Ovary (tissue), 7 donors: ENCODE measurements at regions not wholly inside any gene's neighbourhood (a gene's known extent, or its start where the extent isn't known, plus 50 kb on each side); places are given as distances from the start of the nearest gene placed in this dataset.

Source experiments
- DNase-seq, 5 donors: peaks; one replicate each; pipeline ENCODE4 v3.0.0-alpha.2; 2019 to 2020
- H3K27ac ChIP-seq, 2 donors: fragments of 200-600 bp; one replicate each; pipeline versions ENCODE4 v1.5.1 to v1.8.0; 2019 to 2022
- H3K27me3 ChIP-seq: fragments of 200-600 bp; one replicate; pipeline ENCODE4 v1.8.0; 2022
- H3K36me3 ChIP-seq: fragments of 200-600 bp; sonication (generic); one replicate; pipeline ENCODE4 v1.5.1; 2019
- H3K4me1 ChIP-seq: one replicate; pipeline ENCODE4 v1.8.1; 2013; ENCODE audit warnings: mild to moderate bottlenecking, moderate library complexity; ENCODE audit not compliant: insufficient read depth
- H3K4me3 ChIP-seq: fragments of 200-600 bp; sonication (generic); one replicate; pipeline ENCODE4 v1.5.1; 2017
- H3K9me3 ChIP-seq, 2 donors: fragments of 200-600 bp in 1 of 2; sonication (generic) in 1 of 2; one replicate each; pipeline versions ENCODE4 v1.5.1 to v1.8.1; 2013 to 2019; ENCODE audit warnings: mild to moderate bottlenecking in 1 of 2, moderate library complexity in 1 of 2
- EP300 ChIP-seq: sonication (generic); formaldehyde crosslinking; IDR thresholded peaks from one replicate; pipeline ENCODE4 v1.6.1; 2017; ENCODE audit warnings: antibody characterized with exemption
- POLR2A ChIP-seq: fragments of 450-650 bp; IDR thresholded peaks from one replicate; pipeline ENCODE4 v1.6.1; 2017; ENCODE audit warnings: antibody characterized with exemption, mild to moderate bottlenecking, moderate library complexity
- WGBS, 3 donors: extraction: QIAGEN DNeasy Blood & Tissue Kit in 1 of 3; methylation state at CpG; one replicate each; pipeline versions ENCODE4 v1.1.5 to v1.1.7; 2013 to 2017; 5-methylcytosine and 5-hydroxymethylcytosine counted together
- intact Hi-C, 4 donors: fragments of 100-400 bp; cut with DNase I; formaldehyde crosslinking; loops; one replicate each; pipeline versions ENCODE4 v1.11.0 to v1.15.1; 2022 to 2023
- TF ChIP-seq, protein P1 (sequence below), 3 donors: fragments of 450-650 bp in 2 of 3; fragments of 200-600 bp in 1 of 3; IDR thresholded peaks; one replicate each; pipeline versions ENCODE4 v1.5.1 to v1.8.0; 2016 to 2022; ENCODE audit warnings: antibody characterized with exemption in 3 of 3, mild to moderate bottlenecking in 1 of 3
- donor health status: DM: no; HTN: no; CAD: no; lungs with moderate emphysema.
- donor health status: DM: no; HTN: no; CAD: no.
- donor health status: Bipolar disorder and iron deficiency.
- donor health status: DM: no; HTN: no; CAD: no.
- donor health status: DM: yes; HTN: yes; CAD: no.

DNA sequence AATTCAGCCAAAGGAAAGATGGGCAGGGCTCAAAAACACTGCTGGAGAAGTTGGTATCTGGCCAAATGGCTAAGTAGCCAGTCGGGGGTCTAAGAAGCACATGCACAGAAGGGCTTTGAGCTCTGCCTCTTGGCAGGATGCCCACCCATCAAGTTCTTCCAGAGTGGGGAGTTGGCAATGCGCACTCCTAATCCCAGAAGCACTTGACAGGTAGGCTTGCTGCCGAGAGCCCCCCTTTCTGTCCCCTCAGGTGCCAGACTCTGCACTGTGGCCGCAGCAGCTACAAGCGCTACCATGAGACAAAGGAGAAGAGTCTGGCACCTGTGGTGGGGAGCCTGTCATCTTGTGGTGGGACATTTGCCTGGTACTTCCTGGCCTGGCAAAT lies 252.9 kb upstream of the SLC24A2 start:
- no peak for TF ChIP-seq POLR2A
- Histone ChIP-seq H3K27me3 (no peaks in the 10 kb centered on the region), H3K27ac (no peak overlapping the region), H3K4me1 (no peaks in the 10 kb centered on the region), H3K4me3 (no peak overlapping the region), H3K36me3 (no peaks in the 10 kb centered on the region), H3K9me3 (no peaks in the 10 kb centered on the region)
- DNase-seq = no peak
- intact Hi-C loops = no loop called here
- WGBS, 3 donors = 76 to 82% (median 79%) methylated on average over 5 of the region's 5 CpGs

DNA sequence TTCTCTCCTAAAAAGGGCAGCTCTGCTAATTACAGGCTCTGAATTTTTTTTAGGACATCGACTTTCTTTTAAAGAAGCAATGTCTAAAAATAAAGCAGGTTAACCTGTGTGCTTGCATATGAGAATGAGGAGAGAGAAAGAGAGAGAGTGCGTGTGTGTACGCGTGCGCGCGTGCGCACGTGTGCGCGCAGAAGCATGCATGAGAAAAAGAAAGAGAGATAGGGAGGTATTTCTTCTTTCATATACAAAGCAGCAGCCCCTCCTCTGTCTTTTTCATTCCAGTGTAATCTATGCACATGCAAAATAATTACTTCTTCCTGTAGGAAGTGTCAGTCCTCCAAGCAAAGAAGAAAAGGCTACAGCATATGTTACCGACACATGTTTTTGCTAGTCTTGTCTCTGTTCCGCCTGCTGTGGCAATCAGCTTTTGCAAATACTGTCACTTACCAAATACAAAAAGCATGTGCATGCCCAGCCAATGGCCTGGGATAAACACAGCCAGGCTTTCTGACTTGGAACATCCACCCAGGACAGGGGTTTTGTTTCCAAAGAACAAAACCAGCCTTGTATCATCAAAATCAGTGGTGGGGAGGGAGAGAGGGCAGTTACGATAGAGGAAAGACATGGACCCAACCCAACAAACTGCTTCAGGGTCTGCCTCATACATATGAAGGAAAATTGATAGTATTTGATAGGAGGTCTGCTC lies 252.3 kb upstream of the SLC24A2 start:
- H3K27me3 ChIP-seq = no peaks in the 10 kb centered on the region
- WGBS, 3 donors = 76 to 87% (median 81%) methylated on average over 14 of the region's 14 CpGs
- intact Hi-C loops = no loop called here

DNA sequence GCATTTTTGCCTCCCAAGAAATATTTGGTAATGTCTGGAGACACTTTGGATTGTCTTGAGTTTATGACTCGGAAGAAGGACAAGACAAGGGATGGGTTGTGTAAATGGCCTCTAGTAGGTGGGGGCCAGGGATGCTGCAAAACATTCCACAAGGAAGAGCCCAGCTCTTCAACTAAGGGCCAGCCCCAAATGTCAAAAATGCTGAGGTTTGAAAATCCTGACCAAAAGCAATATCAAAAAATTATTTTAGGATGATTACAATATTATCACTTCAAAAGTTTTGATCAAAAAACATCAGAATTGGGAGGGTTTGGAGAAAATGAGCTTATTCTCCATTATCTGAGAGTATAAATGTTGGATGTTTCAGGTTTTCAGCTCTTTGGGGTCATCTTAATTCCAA lies 248.9 kb upstream of the SLC24A2 start:
- intact Hi-C loops = no loop called here
- Histone ChIP-seq H3K4me3 (no peak overlapping the region), H3K9me3 (no peaks in the 10 kb centered on the region), H3K36me3 (no peaks in the 10 kb centered on the region), H3K4me1 (no peaks in the 10 kb centered on the region), H3K27me3 (no peaks in the 10 kb centered on the region), H3K27ac (no peak overlapping the region)
- TF ChIP-seq, protein P1, sequence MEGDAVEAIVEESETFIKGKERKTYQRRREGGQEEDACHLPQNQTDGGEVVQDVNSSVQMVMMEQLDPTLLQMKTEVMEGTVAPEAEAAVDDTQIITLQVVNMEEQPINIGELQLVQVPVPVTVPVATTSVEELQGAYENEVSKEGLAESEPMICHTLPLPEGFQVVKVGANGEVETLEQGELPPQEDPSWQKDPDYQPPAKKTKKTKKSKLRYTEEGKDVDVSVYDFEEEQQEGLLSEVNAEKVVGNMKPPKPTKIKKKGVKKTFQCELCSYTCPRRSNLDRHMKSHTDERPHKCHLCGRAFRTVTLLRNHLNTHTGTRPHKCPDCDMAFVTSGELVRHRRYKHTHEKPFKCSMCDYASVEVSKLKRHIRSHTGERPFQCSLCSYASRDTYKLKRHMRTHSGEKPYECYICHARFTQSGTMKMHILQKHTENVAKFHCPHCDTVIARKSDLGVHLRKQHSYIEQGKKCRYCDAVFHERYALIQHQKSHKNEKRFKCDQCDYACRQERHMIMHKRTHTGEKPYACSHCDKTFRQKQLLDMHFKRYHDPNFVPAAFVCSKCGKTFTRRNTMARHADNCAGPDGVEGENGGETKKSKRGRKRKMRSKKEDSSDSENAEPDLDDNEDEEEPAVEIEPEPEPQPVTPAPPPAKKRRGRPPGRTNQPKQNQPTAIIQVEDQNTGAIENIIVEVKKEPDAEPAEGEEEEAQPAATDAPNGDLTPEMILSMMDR (IDR thresholded peaks at IDR 0.05) = no peak
- 93 to 97% (median 95%) methylated on average over 1 of the region's 1 CpG for WGBS, 3 donors
- no peak for DNase-seq

More for the DNA sequence above, 252.3 kb upstream of the SLC24A2 start:
- Histone ChIP-seq H3K4me1 (no peaks in the 10 kb centered on the region), H3K9me3 (no peaks in the 10 kb centered on the region), H3K36me3 (no peaks in the 10 kb centered on the region), H3K27ac (no peak overlapping the region), H3K4me3 (no peak overlapping the region)
- TF ChIP-seq POLR2A = no peak
- no peak for TF ChIP-seq EP300
- TF ChIP-seq, protein P1 (IDR thresholded peaks at IDR 0.05) = no peak
- no peak for DNase-seq

DNA sequence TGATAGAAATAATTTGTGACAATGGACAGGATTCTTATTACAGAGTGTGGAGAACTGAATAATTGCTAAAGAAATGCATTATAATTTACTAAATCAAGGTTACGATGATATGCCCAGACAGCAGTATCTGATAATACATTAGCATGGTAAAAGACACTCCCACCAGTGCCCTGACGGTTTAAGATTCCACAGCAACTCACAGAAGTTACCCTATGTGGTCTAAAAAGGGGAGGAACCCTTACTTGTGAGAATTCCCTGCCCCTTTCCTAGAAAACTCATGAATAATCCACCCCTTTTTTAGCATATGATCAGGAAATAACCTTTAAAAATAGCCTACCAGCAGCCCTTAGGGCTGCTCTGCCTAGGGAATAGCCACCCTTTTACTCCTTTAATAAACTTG lies 244.7 kb upstream of the SLC24A2 start:
- H3K27ac ChIP-seq = no peak overlapping the region

DNA sequence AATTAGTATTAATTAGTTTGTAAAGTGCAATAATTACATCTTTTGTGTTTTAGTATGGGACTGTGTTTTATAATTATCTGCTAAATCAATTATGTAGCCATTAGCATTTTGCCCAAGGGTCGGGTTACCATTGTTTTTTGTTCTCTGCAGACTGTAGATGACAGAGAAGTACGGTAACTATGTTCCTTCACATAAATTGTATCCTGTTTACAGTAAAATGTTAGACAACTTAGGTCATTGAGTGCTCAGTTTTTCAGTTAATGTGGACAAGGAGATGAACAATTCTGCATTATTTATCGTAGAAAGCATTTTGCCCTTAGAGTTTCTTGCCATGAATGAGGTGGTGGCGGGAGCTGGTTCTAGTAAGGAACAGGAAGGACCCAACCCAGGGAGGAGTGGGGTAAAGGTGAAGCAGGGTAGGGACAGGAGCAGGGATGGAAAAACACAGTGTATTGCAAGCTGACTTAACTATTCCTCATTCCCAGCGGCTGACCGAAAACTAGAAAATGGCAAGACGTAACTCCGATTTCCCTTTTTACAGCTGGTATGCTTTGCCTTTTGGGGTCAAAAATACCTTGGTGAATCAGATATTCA lies 243.7 kb upstream of the SLC24A2 start:
- Histone ChIP-seq H3K27ac (no peak overlapping the region), H3K27me3 (no peaks in the 10 kb centered on the region), H3K36me3 (no peaks in the 10 kb centered on the region), H3K4me1 (no peaks in the 10 kb centered on the region), H3K4me3 (no peak overlapping the region), H3K9me3 (no peaks in the 10 kb centered on the region)
- TF ChIP-seq, protein P1 (IDR thresholded peaks at IDR 0.05) = no peak
- TF ChIP-seq EP300 (no peak), POLR2A (no peak)
- intact Hi-C loops = no loop called here
- DNase-seq = no peak
- 88 to 89% (median 89%) methylated on average over 8 of the region's 8 CpGs for WGBS, 3 donors

More for the DNA sequence above, 244.7 kb upstream of the SLC24A2 start:
- TF ChIP-seq, protein P1 (IDR thresholded peaks at IDR 0.05) = no peak
- TF ChIP-seq EP300 = no peak
- no peak for TF ChIP-seq POLR2A
- no peaks in the 10 kb centered on the region for H3K27me3 ChIP-seq
- WGBS, 3 donors = 64 to 75% (median 74%) methylated on average over 2 of the region's 2 CpGs
- no peak overlapping the region for H3K4me3 ChIP-seq
- intact Hi-C loops = no loop called here
- H3K4me1 ChIP-seq = no peaks in the 10 kb centered on the region
- DNase-seq = no peak
- no peaks in the 10 kb centered on the region for H3K36me3 ChIP-seq
- H3K9me3 ChIP-seq = no peaks in the 10 kb centered on the region
